COLO829 (cell line): ENCODE measurements at regions not wholly inside any gene's neighbourhood (a gene's known extent, or its start where the extent isn't known, plus 50 kb on each side); places are given as distances from the start of the nearest gene placed in this dataset.
"Not testable (repeated sequence)": the region's sequence is repeated elsewhere in the genome, so short reads cannot be mapped to it uniquely, and the experiment has no call there.

Experiments used
- DNase-seq: peaks from one replicate; pipeline ENCODE4 v3.0.0; 2012; ENCODE audit warnings: low spot score

DNA sequence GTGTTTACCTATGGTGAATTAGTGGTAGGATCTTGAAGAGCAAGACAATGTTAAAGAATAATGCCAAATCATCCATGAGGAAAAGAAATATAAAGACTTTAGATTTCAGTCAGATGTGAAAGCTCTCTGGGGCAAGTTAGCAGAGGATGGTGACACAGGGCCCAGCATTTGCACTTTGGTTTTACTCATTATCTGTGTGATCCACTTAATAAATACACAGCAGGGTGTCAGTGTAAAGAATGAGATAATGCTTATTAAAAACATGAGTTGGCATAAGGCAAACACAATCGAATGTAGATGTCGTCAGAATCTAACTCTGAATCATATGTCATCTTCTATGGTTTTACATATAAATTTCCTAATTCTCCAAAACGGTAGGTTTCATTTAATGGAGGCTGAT, 130.4 kb upstream of the PREP start:
- DNase-seq = no peak

DNA sequence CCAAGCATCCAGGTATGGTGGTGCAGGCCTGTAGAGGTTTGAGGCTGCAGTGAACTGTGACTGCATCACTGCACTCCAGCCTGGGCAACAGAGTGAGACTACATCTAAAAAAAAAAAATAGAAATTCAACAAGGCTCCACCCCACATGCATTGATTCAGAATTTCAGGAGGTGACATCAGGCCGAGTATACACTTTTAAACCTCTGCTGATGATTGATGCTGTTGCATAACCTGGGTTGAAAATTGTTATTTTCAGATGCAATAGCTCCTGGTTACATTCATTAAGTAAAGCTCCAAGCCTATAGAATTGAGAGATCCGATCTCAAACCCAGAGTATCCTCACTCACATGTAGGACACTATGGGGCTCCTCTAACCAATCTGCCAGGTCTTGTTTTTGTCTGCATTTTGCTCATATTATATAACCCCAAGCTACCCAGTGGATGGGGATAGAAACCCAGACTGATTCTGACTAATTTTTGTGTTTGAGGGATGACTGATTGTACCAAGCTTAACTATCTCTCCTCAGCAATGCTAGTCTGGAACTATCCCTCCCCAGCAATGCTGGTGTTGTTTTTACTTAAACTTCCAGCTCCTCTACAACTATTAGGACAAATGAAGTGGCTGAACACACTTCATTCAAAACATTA, 123.5 kb upstream of the PREP start:
- no peak for DNase-seq

DNA sequence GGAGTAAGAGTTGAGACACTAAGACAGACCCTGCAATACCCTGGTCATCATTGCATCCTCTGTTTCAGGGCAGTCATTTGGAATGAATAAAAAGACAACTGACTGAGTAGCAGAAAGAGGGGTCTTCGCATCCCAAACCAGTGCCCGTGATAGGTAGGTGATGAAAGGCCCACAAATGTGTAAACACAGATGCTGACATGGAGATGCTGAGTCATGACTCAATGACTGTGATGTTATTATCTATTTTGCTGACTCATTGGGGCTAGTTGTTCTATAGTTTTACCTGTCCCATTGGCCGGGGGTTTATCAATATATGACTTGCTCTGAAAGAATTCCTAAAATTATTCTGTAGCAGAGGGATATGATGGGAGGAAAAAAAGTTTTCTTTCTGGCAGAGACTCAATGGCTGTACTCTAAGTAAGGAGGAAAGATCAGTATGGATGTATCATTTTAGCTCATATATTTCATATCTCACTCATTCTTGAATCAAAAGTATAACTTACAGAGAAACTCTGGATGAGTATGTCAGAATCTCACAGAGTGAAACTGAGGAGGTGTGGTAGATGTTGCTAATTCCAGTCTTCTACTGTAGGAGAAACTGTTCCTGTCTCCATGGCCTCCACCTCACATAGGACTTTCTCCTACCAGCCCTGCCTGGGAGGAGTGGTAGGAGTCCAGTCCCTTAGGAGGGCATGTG, 119.9 kb upstream of the PREP start:
- DNase-seq = no peak

DNA sequence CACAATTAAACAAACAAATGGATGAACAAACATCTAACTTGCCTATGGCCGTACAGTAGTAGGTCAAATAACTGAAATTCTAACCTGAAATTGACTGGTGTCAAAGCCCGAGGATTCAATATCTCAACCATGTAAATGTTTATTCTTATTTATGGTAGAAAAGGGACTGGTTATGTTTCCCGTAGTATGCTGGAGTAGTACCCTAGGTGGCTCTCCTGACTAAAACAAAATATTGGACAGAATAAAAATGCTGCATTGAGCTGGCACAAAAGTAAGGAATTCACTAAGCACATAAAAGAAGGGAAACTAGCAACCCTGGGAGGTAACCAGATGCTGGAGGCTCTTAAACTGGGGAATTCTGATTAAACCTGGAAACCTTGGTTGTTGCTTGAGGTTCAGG, 117.1 kb upstream of the PREP start:
- DNase-seq = no peak

DNA sequence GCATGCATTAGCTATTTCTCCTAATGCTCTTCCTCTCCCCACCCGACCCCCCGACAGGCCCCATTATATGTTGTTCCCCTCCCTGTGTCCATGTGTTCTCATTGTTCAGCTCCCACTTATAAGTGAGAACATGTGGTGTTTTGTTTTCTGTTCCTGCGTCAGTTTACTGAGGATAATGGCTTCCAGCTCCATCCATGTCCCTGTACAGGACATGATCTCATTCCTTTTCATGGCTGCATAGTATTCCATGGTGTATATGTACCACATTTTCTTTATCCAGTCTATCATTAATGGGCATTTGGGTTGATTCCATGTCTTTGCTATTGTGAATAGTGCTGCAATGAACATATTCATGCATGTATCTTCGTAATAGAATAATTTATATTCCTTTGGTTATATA, 116.1 kb upstream of the PREP start:
- DNase-seq = not testable (repeated sequence)

DNA sequence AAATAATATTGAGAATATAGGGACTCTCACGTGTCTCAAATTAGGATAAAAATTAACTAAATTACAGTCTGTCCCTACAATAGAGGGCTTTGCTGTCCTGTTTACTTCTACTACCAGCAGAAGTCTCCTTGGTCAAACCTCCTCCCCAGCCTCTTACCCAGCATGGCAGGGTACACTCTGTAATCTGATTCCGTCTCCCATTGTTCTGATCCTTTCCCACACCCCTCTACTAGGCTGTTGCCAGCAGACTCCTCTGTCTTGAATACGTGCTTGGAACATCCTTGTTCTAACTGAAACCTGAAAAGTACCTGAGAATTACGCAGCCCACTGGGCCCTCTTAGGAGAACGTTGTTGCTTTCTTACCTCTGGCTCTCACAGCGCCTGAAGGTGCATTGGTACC, 112.2 kb upstream of the PREP start:
- no peak for DNase-seq

DNA sequence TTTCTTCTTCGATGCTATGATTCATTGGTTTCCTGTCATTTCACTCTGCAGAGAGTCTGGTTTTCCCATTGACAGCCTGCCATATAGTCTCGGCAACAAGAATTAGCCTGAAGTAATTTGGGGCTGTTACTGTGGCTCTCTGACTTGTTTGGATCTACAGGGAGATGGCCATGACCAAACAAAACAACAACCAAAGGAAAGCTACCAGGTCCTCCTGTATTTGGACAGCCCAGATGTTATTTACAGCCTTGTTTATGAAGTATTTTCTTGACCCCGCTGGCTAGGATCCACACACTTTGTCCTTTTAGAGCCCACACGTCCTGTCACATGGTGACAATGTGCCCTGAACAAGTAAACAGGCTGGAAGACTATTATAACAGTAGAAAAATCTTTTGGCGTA, 111.4 kb upstream of the PREP start:
- DNase-seq = no peak

DNA sequence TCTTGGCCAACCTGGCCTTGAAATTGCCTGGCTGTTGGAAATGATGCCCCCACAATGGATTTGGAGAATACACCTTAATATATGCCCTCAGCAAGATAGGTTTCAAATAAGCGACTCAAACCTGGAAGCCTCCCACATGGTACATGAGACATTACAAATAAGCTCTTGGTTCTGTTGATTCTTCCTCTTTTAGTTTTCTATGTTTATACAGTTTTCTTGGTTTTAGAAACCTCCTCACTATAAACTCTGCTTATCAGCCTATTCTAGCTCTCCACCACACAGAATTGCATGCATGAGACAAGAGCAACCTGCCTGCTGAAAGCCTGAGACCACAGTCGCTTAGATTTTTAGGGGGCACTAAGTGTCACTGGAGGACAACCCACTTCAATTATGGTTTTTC, 108.8 kb upstream of the PREP start:
- no peak for DNase-seq

DNA sequence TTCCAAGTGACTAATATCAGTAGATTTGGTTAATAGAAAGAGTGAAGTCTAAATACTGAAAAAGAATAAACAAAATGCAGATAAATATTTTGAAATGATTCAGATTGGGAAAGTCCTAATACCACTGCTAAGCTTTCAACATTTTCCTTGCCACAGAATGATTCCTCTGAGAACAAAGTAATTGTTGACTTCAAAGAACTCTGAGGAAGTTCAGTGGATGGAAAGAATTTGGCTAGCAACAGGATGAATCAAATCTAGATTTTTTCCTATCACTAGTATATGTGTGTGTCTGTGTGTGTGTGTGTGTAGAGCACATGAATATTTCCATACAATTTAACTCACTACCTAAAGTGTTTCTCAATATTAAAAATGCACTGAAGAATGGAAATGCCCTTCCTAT, 107.9 kb upstream of the PREP start:
- DNase-seq = peak; percentile 10

DNA sequence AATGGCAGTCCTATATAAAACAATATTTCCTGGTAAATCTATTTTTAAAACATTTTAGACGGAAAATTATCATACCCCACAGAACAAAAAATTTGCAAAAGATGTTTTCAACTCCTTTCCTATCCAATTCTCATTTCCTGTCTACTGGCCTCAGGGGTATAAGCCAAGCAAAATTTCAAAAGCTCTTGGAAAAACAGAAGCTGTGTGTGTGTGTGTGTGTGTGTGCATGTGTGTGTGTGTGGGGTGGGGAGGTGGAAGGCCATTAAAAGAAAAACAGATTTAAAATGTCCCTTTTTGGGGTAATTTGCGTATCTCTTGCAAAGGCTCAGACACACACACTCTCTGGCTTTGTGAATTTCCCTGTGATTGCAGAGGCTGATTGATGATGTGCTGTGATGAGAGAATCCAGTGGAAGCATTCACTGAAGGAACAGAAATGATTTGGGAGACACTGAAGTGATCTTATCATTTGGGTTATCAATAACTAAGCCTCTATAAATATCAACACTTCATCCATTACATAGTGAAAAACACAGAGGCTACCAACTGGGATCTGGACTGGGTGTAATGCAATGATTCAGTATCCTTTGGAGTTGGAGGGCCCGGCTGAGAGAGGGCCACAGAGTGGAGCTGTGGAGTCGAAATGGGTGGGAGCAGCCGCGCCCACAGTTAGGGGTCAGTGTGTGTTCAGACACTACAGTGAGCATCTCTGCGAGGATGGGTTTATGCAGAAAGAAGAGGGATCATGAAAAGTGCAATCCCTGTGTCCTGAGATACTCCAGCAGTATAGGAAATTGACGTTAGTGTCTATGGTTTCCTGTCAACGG, 106.8 kb upstream of the PREP start:
- DNase-seq = no peak

DNA sequence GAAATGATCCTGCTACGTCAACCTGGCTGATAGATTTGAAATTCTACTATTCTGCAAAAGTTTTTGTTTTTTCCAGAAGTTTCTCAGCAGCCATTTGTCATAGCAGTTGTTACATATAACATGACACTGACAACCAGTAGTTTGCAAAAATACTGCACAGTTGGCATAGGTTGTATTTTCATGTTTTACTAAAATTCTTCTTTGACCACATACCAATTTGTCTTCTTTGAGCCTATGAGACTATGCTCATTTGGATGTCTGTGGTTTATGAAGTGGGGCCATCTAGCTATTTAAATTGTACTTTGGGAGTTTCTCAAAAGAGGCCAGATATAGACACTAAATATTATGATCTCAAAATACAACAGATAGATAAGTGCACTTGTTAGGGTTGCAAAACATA, 104.9 kb upstream of the PREP start:
- DNase-seq = no peak

DNA sequence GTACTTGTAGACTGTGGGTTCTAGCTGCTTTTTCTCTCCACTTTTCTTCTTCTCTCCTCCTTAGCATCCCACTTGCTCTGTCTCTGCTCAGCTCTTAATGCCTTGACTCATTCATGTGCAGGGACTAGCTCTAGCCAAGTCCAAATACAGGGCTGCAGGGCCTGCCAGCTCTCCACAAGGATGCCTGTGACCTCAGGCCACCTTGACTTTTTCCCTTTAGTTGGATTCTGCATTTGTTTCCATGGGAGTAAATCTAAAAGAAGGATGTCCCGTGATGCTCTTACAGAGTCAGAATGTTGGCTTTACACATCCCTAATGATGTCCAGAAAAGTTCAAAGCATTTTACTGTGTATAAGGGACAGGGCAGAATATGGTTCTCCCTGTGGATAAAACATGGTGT, 101.8 kb upstream of the PREP start:
- DNase-seq = no peak

DNA sequence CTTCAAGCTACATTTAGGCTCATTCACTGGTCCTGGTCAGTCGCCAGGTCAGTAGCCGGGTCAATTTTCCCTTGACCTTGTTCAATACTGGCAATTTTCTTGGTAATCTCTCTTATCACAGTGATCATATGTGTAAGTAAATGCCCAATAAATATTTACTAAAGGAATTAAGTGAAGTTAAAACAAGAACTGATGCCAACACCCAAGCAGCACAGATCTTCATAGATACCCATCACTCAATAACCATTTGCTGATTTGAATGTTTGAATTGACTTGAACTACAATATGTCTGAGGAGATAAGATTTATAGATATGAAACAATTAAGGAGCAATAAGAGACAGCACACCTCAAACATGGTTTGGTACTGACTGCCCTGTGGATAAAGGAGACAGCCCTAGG, 100.8 kb upstream of the PREP start:
- no peak for DNase-seq

DNA sequence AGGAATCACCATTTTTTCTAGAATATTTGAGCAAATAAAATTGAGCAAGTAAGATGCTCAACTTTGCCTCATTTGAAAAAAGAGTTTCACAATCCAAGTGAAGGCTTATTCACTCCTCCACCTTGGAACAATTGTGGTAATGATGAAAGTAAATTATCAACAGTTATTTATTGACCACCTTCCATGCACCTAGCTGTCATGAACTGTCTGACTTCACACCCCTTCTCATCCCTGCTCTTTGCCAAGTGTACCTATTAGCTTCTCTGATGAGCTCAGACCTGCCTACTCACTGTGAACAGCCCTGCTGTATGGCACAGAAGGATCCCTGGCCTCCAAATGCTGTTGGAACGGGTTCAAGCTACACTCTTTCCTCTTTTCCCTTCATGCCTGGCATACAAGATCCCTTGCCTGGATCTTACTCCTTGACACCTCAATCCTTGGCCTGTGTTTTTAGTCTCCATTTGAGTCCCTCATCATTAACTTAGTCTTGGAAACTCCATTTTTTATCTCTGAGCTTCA, 99.0 kb upstream of the PREP start:
- DNase-seq = no peak

DNA sequence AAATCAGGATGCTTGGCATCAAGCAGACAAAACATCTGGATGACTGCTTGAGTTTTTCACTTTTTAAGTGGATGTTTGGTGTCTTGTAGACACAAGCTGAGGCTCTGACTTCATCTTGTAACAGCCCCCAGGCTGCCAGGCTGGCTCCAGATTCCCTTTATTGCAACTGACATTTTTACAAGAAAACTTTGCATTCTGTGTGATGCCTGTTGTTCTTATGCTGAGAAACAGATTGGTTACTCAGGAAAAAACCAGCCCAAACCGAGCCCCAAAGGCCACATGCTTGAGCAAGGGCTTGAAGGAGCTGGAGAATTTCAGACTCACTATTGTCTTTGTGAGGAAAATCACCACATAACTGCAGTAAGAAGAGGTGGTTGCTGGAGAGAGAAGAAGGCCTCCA, 98.4 kb upstream of the PREP start:
- DNase-seq = no peak

DNA sequence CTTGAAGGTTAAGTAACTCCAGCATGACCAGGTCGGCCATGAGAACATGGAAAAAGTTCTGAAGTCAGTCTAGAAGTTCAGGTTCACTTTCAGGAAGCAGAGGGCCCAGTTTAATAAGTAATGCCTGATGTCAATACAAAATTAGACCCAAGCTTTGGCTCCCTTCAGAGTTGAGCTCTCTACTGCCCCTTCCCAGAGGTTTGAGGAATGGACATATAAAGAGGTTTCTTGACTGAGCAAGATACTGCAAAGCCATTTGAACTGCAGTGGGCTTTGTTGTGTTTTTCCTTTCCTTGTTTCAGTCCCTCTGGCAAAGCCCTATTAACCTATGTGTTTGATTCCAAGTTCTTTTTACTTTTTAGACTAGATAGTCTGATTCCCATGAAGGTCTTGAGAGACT, 97.8 kb upstream of the PREP start:
- DNase-seq = no peak

DNA sequence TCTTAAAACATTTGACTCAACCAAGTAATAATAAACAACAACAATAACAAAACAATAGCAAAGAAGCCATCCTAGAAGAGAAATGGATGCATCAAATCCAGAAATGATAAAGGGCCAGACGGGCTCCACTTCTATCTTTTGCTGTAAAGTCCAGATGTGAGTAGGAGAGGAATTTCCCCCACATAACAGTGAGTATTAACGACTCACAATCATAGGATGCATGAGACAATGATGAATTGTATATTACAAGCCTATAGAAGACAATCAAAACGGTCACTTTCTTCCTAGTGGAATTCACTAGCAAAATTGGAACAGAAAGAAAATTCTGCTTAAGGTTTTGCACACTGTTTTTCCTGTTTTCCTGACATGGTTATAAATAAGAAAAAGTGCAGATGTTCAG, 97.0 kb upstream of the PREP start:
- DNase-seq = peak; percentile 11

DNA sequence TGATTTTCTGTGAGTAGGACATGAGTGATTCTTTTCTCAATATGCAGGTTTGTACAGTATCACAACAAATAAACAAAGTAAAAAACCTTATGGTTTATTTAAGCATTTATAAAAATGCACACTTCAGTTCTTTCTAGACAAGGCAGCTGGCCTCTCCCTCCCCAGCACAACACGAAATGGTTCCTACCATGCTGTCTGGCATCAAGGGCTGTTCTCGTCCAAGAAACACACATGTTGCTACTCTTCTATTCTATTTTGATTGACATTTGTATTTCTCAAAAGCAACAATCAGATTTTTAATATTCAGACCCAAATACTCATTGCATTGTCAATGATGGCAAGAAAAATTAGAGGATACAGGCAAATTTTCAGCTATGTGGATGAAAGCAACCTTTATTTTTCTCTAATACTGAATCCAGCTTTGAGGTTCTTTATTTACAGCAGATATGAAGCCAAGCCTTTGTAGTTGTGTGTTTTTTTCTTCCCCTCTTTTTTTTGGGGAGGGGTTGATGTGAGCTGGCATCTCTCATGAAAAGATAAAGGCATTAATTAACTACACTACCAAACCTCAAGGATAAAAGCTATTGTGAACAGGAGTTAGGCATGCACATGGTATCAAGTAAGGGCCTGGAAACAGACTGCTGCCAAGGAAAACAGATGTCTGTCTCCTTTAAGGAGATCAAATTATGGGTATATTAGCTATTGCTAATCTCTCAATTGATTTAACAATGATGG, 96.4 kb upstream of the PREP start:
- DNase-seq = no peak

DNA sequence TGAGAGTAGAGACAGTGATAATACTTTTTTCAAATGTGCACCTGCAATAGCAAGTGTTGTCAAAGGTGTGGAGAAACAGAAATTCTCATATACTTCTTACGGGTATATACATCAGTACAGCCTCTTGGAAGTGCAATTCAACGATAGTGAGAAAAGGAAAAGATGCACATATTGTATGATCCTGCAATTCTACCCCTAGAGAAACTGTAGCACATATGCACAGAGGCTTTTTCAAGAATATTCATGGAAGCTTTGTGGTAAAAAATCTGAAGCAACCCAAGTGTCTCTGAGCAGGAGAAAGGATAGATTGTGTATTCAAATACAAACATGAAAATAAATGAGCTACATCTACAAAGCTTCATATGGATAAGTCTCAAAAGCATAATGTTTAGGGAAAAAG, 94.7 kb upstream of the PREP start:
- no peak for DNase-seq

DNA sequence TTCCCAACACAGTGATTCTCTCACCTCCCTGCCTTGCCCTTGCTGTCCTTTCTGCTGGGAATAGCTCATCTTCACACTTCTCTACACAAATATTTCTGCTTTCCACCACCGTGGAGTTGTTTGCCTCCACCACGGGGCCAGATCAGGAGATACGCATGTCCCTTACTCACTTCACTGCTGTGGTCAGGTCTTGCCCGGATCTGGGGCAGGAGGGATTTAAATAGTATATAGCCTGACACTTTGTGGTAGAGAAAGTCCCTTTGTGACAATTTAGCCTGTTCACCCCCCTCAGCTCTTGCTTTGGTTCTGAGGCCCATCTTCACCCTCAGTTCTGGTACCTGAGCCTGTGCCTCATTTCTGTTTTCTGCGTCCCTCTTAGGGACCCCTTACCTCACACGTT, 92.6 kb upstream of the PREP start:
- no peak for DNase-seq

DNA sequence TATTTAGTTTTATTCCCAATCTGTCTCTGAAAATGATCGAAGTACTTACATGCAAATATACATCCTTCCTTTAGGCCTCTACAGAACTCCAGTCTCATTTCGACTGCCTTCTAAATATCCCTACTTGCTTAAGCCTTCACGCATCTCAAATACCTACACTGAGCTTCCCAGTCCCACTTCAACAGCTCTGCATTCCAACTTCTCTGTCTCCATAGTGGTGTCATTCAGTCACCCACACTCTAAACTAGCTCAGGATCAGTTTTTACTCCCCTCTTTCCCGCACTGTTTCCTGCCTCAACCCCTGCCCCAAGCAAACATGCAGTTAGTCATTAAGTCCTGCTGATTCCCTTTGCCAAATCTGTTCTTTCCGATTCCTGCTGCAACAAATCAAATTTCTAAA, 91.8 kb upstream of the PREP start:
- DNase-seq = no peak

DNA sequence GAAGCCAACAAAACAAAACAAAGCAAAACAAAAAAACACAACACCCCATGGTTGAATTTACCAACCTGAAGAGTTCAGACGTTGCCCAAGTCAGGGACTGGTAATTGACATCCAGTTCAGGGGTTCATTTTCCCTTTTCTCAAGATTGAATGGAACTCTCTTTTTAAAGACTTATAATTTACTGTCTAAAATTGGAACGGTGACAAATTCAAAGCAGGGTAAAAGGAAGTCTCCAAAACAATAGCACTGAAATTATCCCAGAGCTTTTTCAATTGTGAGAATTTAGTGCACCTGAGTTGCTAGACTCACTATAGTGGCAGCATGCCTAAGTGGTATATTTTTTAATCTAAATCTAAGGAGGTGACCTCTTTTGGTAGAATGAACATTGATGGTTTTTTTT, 90.9 kb upstream of the PREP start:
- no peak for DNase-seq
